ENCODE measurements at regions not wholly inside any gene's neighbourhood (a gene's known extent, or its start where the extent isn't known, plus 50 kb on each side); places are given as distances from the start of the nearest gene placed in this dataset.

DNA sequence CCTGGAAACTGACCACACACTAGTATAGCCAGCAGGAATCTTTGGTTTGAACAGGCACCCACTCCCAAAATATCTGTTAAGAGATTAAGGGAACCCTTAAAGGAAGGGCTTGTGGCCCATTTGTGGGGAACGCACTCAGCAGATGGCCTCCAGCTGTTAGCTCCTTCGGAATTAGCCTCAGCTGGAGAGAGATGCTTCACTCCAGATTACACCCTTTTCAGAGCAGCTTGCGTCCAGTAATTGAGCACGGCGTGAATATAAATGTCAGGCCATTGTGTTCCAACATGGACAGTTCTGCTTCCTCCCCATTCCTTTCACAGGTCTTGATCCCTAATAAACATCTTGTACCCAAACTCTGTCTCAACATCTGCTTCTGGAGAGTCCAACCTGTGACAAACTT, 397.8 kb downstream of the SEC23A start:
- TF ChIP-seq, protein P1, sequence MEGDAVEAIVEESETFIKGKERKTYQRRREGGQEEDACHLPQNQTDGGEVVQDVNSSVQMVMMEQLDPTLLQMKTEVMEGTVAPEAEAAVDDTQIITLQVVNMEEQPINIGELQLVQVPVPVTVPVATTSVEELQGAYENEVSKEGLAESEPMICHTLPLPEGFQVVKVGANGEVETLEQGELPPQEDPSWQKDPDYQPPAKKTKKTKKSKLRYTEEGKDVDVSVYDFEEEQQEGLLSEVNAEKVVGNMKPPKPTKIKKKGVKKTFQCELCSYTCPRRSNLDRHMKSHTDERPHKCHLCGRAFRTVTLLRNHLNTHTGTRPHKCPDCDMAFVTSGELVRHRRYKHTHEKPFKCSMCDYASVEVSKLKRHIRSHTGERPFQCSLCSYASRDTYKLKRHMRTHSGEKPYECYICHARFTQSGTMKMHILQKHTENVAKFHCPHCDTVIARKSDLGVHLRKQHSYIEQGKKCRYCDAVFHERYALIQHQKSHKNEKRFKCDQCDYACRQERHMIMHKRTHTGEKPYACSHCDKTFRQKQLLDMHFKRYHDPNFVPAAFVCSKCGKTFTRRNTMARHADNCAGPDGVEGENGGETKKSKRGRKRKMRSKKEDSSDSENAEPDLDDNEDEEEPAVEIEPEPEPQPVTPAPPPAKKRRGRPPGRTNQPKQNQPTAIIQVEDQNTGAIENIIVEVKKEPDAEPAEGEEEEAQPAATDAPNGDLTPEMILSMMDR (IDR thresholded peaks at IDR 0.05; ENCODE audit: unreplicated experiment): no peak
- no peaks in the 10 kb centered on the region for H3K36me3 Mint-ChIP-seq (ENCODE audit: insufficient read depth, unreplicated experiment)
- no peaks in the 10 kb centered on the region for H3K9me3 Mint-ChIP-seq (ENCODE audit: unreplicated experiment)
- no peaks in the 10 kb centered on the region for H3K4me1 Mint-ChIP-seq (ENCODE audit: insufficient read depth, unreplicated experiment)
- no peak overlapping the region for H3K4me3 Mint-ChIP-seq (ENCODE audit: unreplicated experiment)
- POLR2A ChIA-PET: interaction anchor here (0.5 kb wide), 1 partner anchor 40 kb away, joined by 3 read pairs; no protein-coding TSS in a partner anchor
- intact Hi-C loops (cut with micrococcal nuclease): no loop called here
- BruUV-seq (replicated peaks): no TSS peak
- no peak for DNase-seq (ENCODE audit: unreplicated experiment)
- no peaks in the 10 kb centered on the region for H3K27me3 Mint-ChIP-seq (ENCODE audit: insufficient read depth, unreplicated experiment)
- no peak overlapping the region for H3K27ac Mint-ChIP-seq (ENCODE audit: low read depth, unreplicated experiment)
- CTCF ChIA-PET: interaction anchor here (0.6 kb wide), 1 partner anchor 60 kb away, joined by 3 read pairs; no protein-coding TSS in a partner anchor

DNA sequence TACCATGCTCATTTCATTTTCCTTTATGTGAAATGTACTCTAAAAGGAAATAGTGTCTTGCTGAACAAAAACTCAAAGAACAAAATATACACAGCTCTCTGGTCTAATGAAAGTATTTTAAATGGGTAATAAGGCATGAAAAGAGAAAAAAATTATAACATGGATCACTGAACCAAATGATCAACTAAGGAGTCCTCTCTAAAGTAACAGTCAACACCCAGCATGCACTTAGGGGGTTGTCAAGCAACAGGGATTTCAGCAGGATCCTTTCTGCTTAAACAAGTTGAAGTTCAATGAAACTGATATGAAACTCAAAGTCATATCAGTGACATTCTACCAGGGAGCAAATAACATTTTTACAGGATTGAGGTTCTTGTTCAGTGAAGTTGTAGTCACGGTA, 398.8 kb downstream of the SEC23A start:
- Mint-ChIP-seq H3K27me3 (ENCODE audit: insufficient read depth, unreplicated experiment) (no peaks in the 10 kb centered on the region), H3K4me3 (ENCODE audit: unreplicated experiment) (no peak overlapping the region), H3K36me3 (ENCODE audit: insufficient read depth, unreplicated experiment) (no peaks in the 10 kb centered on the region), H3K4me1 (ENCODE audit: insufficient read depth, unreplicated experiment) (no peaks in the 10 kb centered on the region), H3K27ac (ENCODE audit: low read depth, unreplicated experiment) (no peak overlapping the region), H3K9me3 (ENCODE audit: unreplicated experiment) (no peaks in the 10 kb centered on the region)
- intact Hi-C loops (cut with micrococcal nuclease): no loop called here
- CTCF ChIA-PET: interaction anchor here (0.6 to 1.4 kb wide), 4 partner anchors 18 to 800 kb away, joined by 3 to 5 read pairs (median 3); no protein-coding TSS in a partner anchor
- TF ChIP-seq, protein P1 (IDR thresholded peaks at IDR 0.05; ENCODE audit: unreplicated experiment): no peak
- POLR2A ChIA-PET: no interaction called here
- no peak for DNase-seq (ENCODE audit: unreplicated experiment)
- no TSS peak for BruUV-seq (replicated peaks)

DNA sequence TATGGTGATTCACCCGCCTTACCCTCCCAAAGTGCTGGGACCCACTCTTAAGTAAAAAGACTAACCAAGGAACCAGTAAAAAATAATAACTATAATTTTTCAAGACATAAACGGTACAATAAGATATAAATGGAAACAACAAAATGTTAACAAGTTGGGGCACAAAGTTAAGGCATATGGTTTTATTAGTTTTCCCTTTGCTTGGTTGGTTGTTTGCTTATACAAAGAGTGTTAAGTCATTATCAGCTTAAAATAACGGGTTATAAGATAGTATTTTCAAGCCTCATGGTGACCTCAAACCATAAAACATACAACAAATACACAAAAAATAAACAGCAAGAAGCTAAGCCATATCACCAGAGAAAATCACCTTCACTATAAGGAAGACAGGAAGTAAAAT, 406.1 kb downstream of the SEC23A start:
- BruUV-seq (replicated peaks): no TSS peak
- TF ChIP-seq, protein P1 (IDR thresholded peaks at IDR 0.05; ENCODE audit: unreplicated experiment): no peak
- CTCF ChIA-PET: no interaction called here
- no peaks in the 10 kb centered on the region for H3K27me3 Mint-ChIP-seq (ENCODE audit: insufficient read depth, unreplicated experiment)
- intact Hi-C loops (cut with micrococcal nuclease): no loop called here
- POLR2A ChIA-PET: no interaction called here
- no peak for DNase-seq (ENCODE audit: unreplicated experiment)
- H3K4me3 Mint-ChIP-seq (ENCODE audit: unreplicated experiment): no peak overlapping the region
- H3K27ac Mint-ChIP-seq (ENCODE audit: low read depth, unreplicated experiment): no peak overlapping the region
- H3K4me1 Mint-ChIP-seq (ENCODE audit: insufficient read depth, unreplicated experiment): no peaks in the 10 kb centered on the region
- peaks cover 26% of the 10 kb centered on the region for H3K9me3 Mint-ChIP-seq (ENCODE audit: unreplicated experiment)
- no peaks in the 10 kb centered on the region for H3K36me3 Mint-ChIP-seq (ENCODE audit: insufficient read depth, unreplicated experiment)

DNA sequence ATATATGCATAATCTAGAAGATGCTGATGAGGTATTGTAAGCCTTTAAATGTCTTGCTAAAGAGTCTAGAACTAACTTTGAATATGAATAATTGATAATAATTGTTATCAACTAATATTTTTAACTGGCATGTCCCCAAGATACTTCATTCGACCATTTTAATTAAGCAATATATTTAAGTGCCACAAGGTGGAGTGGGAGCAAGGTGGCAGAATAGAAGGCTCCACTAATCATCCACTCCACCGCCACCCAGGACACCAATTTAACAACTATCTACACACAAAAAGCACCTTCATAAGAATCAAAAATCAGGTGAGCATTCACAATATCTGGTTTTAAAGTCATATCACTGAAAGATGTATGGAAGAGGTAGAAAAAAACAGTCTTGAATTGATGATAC, 409.6 kb downstream of the SEC23A start:
- CTCF ChIA-PET: interaction anchor here (0.5 to 1.3 kb wide), 2 partner anchors 25 to 27 kb away, joined by 3 to 4 read pairs; no protein-coding TSS in a partner anchor
- H3K27me3 Mint-ChIP-seq (ENCODE audit: insufficient read depth, unreplicated experiment): no peaks in the 10 kb centered on the region

More for the DNA sequence above, 409.6 kb downstream of the SEC23A start:
- no peak for DNase-seq (ENCODE audit: unreplicated experiment)
- TF ChIP-seq, protein P1 (IDR thresholded peaks at IDR 0.05; ENCODE audit: unreplicated experiment): no peak
- no peak overlapping the region for H3K4me3 Mint-ChIP-seq (ENCODE audit: unreplicated experiment)
- H3K9me3 Mint-ChIP-seq (ENCODE audit: unreplicated experiment): peaks cover 19% of the 10 kb centered on the region
- H3K36me3 Mint-ChIP-seq (ENCODE audit: insufficient read depth, unreplicated experiment): no peaks in the 10 kb centered on the region
- POLR2A ChIA-PET: no interaction called here
- H3K4me1 Mint-ChIP-seq (ENCODE audit: insufficient read depth, unreplicated experiment): no peaks in the 10 kb centered on the region
- BruUV-seq (replicated peaks): no TSS peak
- intact Hi-C loops (cut with micrococcal nuclease): no loop called here
- no peak overlapping the region for H3K27ac Mint-ChIP-seq (ENCODE audit: low read depth, unreplicated experiment)

Data from MCF 10A (cell line).